H9 (cell line): ENCODE measurements at regions not wholly inside any gene's neighbourhood (a gene's known extent, or its start where the extent isn't known, plus 50 kb on each side); places are given as distances from the start of the nearest gene placed in this dataset.

Experiments used
- DNase-seq: peaks from one replicate; pipeline ENCODE4 v3.0.0-alpha.2; 2017
- H2AFZ ChIP-seq: one replicate; pipeline ENCODE4 v1.6.1; 2013; ENCODE audit warnings: mild to moderate bottlenecking, low read length, control low read depth, moderate library complexity
- H2AK5ac ChIP-seq: 2 replicates; pipeline ENCODE4 v1.6.1; 2013; ENCODE audit warnings: low read length, control low read depth, mixed read lengths; ENCODE audit not compliant: insufficient read length
- H2BK120ac ChIP-seq: one replicate; pipeline ENCODE4 v1.6.1; 2013; ENCODE audit warnings: low read depth, mild to moderate bottlenecking, low read length, control low read depth, inconsistent platforms; ENCODE audit not compliant: poor library complexity, severe bottlenecking
- H2BK12ac ChIP-seq: 2 replicates; pipeline ENCODE4 v1.6.1; 2013; ENCODE audit warnings: low read length, control low read depth, mixed read lengths, low read depth; ENCODE audit not compliant: insufficient read length
- H2BK15ac ChIP-seq: 2 replicates; pipeline ENCODE4 v1.6.1; 2013; ENCODE audit warnings: low read depth, low read length, control low read depth
- H2BK20ac ChIP-seq: one replicate; pipeline ENCODE4 v1.6.1; 2013; ENCODE audit warnings: low read depth, mild to moderate bottlenecking, low read length, control low read depth, inconsistent platforms; ENCODE audit not compliant: poor library complexity, severe bottlenecking
- H2BK5ac ChIP-seq: 2 replicates; pipeline ENCODE4 v1.6.1; 2013; ENCODE audit warnings: low read length, control low read depth, mixed read lengths; ENCODE audit not compliant: insufficient read length
- H3K14ac ChIP-seq: 2 replicates; pipeline ENCODE4 v1.6.1; 2013; ENCODE audit warnings: low read length, control low read depth; ENCODE audit not compliant: insufficient read depth
- H3K18ac ChIP-seq: 2 replicates; pipeline ENCODE4 v1.6.1; 2013; ENCODE audit warnings: low read depth, mild to moderate bottlenecking, mixed read lengths, low read length, control low read depth; ENCODE audit not compliant: insufficient read length
- H3K23ac ChIP-seq: 2 replicates; pipeline ENCODE4 v1.6.1; 2013; ENCODE audit warnings: low read length, control low read depth, mixed read lengths, low read depth; ENCODE audit not compliant: insufficient read length
- H3K23me2 ChIP-seq: 2 replicates; pipeline ENCODE4 v1.6.1; 2013; ENCODE audit warnings: low read depth, mild to moderate bottlenecking, mixed read lengths, low read length, control low read depth; ENCODE audit not compliant: insufficient read length, poor library complexity, severe bottlenecking
- H3K27ac ChIP-seq: 2 replicates; pipeline ENCODE4 v1.5.1; 2013; ENCODE audit warnings: low read length, control low read depth, mixed read lengths, low read depth; ENCODE audit not compliant: insufficient read length
- H3K27me3 ChIP-seq: 2 replicates; pipeline ENCODE4 v1.6.1; 2013; ENCODE audit warnings: low read length, control low read depth, inconsistent platforms; ENCODE audit not compliant: insufficient read depth
- H3K4ac ChIP-seq: 2 replicates; pipeline ENCODE4 v1.6.1; 2013; ENCODE audit warnings: low read depth, mild to moderate bottlenecking, control low read depth, inconsistent platforms, low read length, moderate library complexity
- H3K4me1 ChIP-seq: 2 replicates; pipeline ENCODE4 v1.6.1; 2013; ENCODE audit warnings: low read length, control low read depth, inconsistent platforms; ENCODE audit not compliant: insufficient read depth
- H3K4me2 ChIP-seq: 2 replicates; pipeline ENCODE4 v1.6.1; 2013; ENCODE audit warnings: low read length, control low read depth, mixed read lengths; ENCODE audit not compliant: insufficient read length, insufficient read depth
- H3K56ac ChIP-seq: 2 replicates; pipeline ENCODE4 v1.6.1; 2013; ENCODE audit warnings: low read depth, mild to moderate bottlenecking, mixed read lengths, low read length, control low read depth; ENCODE audit not compliant: insufficient read length
- H3K79me1 ChIP-seq: 2 replicates; pipeline ENCODE4 v1.6.1; 2013; ENCODE audit warnings: low read depth, mild to moderate bottlenecking, moderate library complexity, low read length, control low read depth, inconsistent platforms; ENCODE audit not compliant: insufficient read depth, poor library complexity, severe bottlenecking
- H3K79me2 ChIP-seq: 2 replicates; pipeline ENCODE4 v1.6.1; 2013; ENCODE audit warnings: low read length, control low read depth, inconsistent platforms; ENCODE audit not compliant: insufficient read depth
- H3K9ac ChIP-seq: 2 replicates; pipeline ENCODE4 v1.6.1; 2013; ENCODE audit warnings: low read length, control low read depth, mixed read lengths; ENCODE audit not compliant: insufficient read length; ENCODE audit errors: extremely low read depth
- H3K9me3 ChIP-seq: one replicate; pipeline ENCODE4 v1.6.1; 2013; ENCODE audit warnings: low read depth, low read length, inconsistent platforms; ENCODE audit not compliant: control insufficient read depth
- H3T11ph ChIP-seq: one replicate; pipeline ENCODE4 v1.6.1; 2013; ENCODE audit warnings: mild to moderate bottlenecking, low read length, control low read depth, inconsistent platforms
- H4K20me1 ChIP-seq: one replicate; pipeline ENCODE4 v1.6.1; 2013; ENCODE audit not compliant: control insufficient read depth, insufficient read length, insufficient read depth
- H4K5ac ChIP-seq: 2 replicates; pipeline ENCODE4 v1.6.1; 2013; ENCODE audit warnings: low read depth, mild to moderate bottlenecking, mixed read lengths, low read length, control low read depth; ENCODE audit not compliant: insufficient read length
- H4K8ac ChIP-seq: replicated peaks from 2 replicates; pipeline ENCODE4 v1.6.1; 2013; ENCODE audit warnings: low read length, control low read depth, mixed read lengths, low read depth; ENCODE audit not compliant: insufficient read length
- H4K91ac ChIP-seq: 2 replicates; pipeline ENCODE4 v1.6.1; 2013; ENCODE audit warnings: low read depth, mild to moderate bottlenecking, moderate library complexity, mixed read lengths, low read length, control low read depth; ENCODE audit not compliant: insufficient read length
- H3K27ac Mint-ChIP-seq, 3 experiments: 2 replicates in 2 of 3; 3 replicates in 1 of 3; pipeline ENCODE4 v1.8.0; 2020 to 2021; ENCODE audit warnings: mixed read lengths in 3 of 3, mild to moderate bottlenecking in 1 of 3, moderate library complexity in 1 of 3
- H3K27me3 Mint-ChIP-seq: 2 replicates; pipeline ENCODE4 v1.8.0; 2021; ENCODE audit warnings: low read depth, mild to moderate bottlenecking, moderate library complexity, mixed read lengths
- H3K36me3 Mint-ChIP-seq, 3 experiments: 2 replicates in 2 of 3; 3 replicates in 1 of 3; pipeline ENCODE4 v1.8.0; 2020 to 2021; ENCODE audit warnings: low read depth in 3 of 3, mixed read lengths in 3 of 3; ENCODE audit not compliant: insufficient read depth in 1 of 3
- H3K4me1 Mint-ChIP-seq, 2 experiments: 2 replicates each; pipeline ENCODE4 v1.8.0; 2020; ENCODE audit warnings: mixed read lengths in 2 of 2
- H3K4me3 Mint-ChIP-seq, 2 experiments: 2 replicates in 1 of 2; 3 replicates in 1 of 2; pipeline ENCODE4 v1.8.0; 2020 to 2021; ENCODE audit warnings: mild to moderate bottlenecking in 2 of 2, mixed read lengths in 2 of 2, moderate library complexity in 1 of 2
- H3K9me3 Mint-ChIP-seq, 2 experiments: 2 replicates in 1 of 2; 3 replicates in 1 of 2; pipeline ENCODE4 v1.8.0; 2020; ENCODE audit warnings: mild to moderate bottlenecking in 2 of 2, mixed read lengths in 2 of 2, moderate library complexity in 1 of 2
- CTCF ChIP-seq: fragments of 200-600 bp; sonication (generic); conservative IDR thresholded peaks from 3 replicates; pipeline ENCODE4 v1.8.0; 2021; ENCODE audit warnings: antibody characterized with exemption, mild to moderate bottlenecking
- WGBS: extraction: QIAGEN DNeasy Blood & Tissue Kit; methylation state at CpG from one replicate; pipeline ENCODE4 v1.1.7; 2013; ENCODE audit warnings: missing lambda C conversion rate, low lambda C conversion rate, mixed read lengths; ENCODE audit not compliant: insufficient read length; ENCODE audit errors: extremely low coverage; 5-methylcytosine and 5-hydroxymethylcytosine counted together

DNA sequence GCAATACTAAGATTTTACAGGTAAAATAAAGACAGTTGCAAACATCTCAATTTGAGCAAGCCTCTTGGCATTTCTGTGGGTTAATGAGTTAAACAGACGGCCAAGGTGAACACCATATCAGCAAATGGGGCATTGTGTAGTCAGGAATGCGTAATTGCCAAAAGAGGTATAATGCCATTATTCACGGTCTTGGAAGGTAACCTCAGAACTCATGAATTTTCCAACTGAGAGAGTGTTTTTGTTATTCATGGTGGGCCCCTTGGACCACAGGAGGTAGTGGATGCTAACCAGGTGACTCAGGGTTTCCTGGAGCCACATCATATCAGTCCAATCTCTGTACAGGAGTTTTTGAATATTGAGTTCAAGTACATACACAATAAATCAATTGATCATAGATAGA lies 368.0 kb upstream of the TECRL start:
- Histone ChIP-seq H3K14ac (no peak overlapping the region), H3K4ac (no peak overlapping the region), H3K23ac (no peak overlapping the region), H4K91ac (no peak overlapping the region), H2AFZ (no peak overlapping the region), H3K18ac (no peak overlapping the region), H2BK120ac (peak overlapping the region; percentile 36), H2BK5ac (no peak overlapping the region), H3K27me3 (no peaks in the 10 kb centered on the region), H4K8ac (no peak overlapping the region), H2BK12ac (no peak overlapping the region), H2BK15ac (no peak overlapping the region), H3K56ac (no peak overlapping the region), H3K27ac (no peak overlapping the region), H3K9ac (no peak overlapping the region), H4K5ac (no peak overlapping the region), H3K4me1 (peaks cover 2% of the 10 kb centered on the region; the same call in 1 of the 2 replicates), H4K20me1 (no peaks in the 10 kb centered on the region), H2BK20ac (no peak overlapping the region), H3K9me3 (no peaks in the 10 kb centered on the region), H3K79me1 (no peaks in the 10 kb centered on the region), H2AK5ac (no peak overlapping the region), H3K23me2 (no peaks in the 10 kb centered on the region), H3K4me2 (no peak overlapping the region), H3K79me2 (no peaks in the 10 kb centered on the region), H3T11ph (no peak overlapping the region)
- TF ChIP-seq CTCF = no peak
- Mint-ChIP-seq H3K4me3 (no peak overlapping the region), H3K36me3 (peaks cover 0 to 4% (median 4%) of the 10 kb centered on the region in 3 experiments; a peak in 3 of 7 replicates), H3K27me3 (no peaks in the 10 kb centered on the region), H3K4me1 (peaks cover 12 to 17% of the 10 kb centered on the region in 2 experiments), H3K27ac (peak overlapping the region in 2 of 3 experiments; percentile 22 to 78; a peak in 4 of 7 replicates), H3K9me3 (no peaks in the 10 kb centered on the region)
- WGBS = no CpG with 5 or more reads among the region's 3 CpGs
- DNase-seq = no peak
